ENCODE measurements at regions not wholly inside any gene's neighbourhood (a gene's known extent, or its start where the extent isn't known, plus 50 kb on each side); places are given as distances from the start of the nearest gene placed in this dataset.

DNA sequence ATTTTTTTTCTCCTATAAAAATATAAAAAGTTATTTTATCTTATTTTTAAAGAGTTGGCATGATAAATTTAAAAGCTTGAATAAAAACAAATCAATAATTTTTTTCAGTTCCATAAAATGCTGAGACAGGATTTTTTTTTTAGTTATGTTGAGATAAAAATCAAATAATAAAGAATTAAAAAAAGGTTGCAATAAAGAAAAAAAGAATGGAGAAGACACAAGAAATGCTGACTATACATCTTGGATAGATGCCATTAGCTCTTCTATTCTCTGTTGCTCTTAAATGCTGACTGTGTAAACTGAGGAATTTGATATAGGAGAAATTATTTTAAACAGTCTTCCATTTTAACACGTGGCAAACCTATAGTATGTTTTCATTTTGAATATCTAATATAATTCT lies 2298.5 kb downstream of the MRPL39 start:
- Histone ChIP-seq H3K27me3 (ENCODE audit: low read depth) (no peaks in the 10 kb centered on the region), H3K4me1 (no peaks in the 10 kb centered on the region), H3K36me3 (no peaks in the 10 kb centered on the region), H3K9me3 (no peaks in the 10 kb centered on the region), H3K27ac (no peak overlapping the region), H3K4me3 (no peak overlapping the region)
- no peak for ATAC-seq
- intact Hi-C loops (cut with DNase I), result no loop called here
- no peak for DNase-seq
- TF ChIP-seq, protein P1, sequence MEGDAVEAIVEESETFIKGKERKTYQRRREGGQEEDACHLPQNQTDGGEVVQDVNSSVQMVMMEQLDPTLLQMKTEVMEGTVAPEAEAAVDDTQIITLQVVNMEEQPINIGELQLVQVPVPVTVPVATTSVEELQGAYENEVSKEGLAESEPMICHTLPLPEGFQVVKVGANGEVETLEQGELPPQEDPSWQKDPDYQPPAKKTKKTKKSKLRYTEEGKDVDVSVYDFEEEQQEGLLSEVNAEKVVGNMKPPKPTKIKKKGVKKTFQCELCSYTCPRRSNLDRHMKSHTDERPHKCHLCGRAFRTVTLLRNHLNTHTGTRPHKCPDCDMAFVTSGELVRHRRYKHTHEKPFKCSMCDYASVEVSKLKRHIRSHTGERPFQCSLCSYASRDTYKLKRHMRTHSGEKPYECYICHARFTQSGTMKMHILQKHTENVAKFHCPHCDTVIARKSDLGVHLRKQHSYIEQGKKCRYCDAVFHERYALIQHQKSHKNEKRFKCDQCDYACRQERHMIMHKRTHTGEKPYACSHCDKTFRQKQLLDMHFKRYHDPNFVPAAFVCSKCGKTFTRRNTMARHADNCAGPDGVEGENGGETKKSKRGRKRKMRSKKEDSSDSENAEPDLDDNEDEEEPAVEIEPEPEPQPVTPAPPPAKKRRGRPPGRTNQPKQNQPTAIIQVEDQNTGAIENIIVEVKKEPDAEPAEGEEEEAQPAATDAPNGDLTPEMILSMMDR (IDR thresholded peaks at IDR 0.05), result no peak

- H3K4me1 ChIP-seq, result no peaks in the 10 kb centered on the region
- H3K4me3 ChIP-seq, result no peak overlapping the region
- intact Hi-C loops (cut with DNase I), result no loop called here
- no peak for ATAC-seq
- H3K27me3 ChIP-seq (ENCODE audit: low read depth), result no peaks in the 10 kb centered on the region
- no peaks in the 10 kb centered on the region for H3K36me3 ChIP-seq
- TF ChIP-seq, protein P1 (IDR thresholded peaks at IDR 0.05), result no peak
- no peak overlapping the region for H3K27ac ChIP-seq
- H3K9me3 ChIP-seq, result no peaks in the 10 kb centered on the region
- DNase-seq, result no peak
These were observed 2300.2 kb downstream of the MRPL39 start for GRCh38 chr21:23307065-23307464.

GRCh38 chr21:23292292-23292691 lies 2294.1 kb downstream of the NCAM2 start:
- no peak overlapping the region for H3K27ac ChIP-seq
- H3K9me3 ChIP-seq, result no peaks in the 10 kb centered on the region
- no peaks in the 10 kb centered on the region for H3K27me3 ChIP-seq (ENCODE audit: low read depth)
- no peaks in the 10 kb centered on the region for H3K4me1 ChIP-seq
- no peak for ATAC-seq
- no peak overlapping the region for H3K4me3 ChIP-seq
- TF ChIP-seq, protein P1 (IDR thresholded peaks at IDR 0.05), result no peak
- DNase-seq, result no peak
- no peaks in the 10 kb centered on the region for H3K36me3 ChIP-seq
- intact Hi-C loops (cut with DNase I), result no loop called here

DNA sequence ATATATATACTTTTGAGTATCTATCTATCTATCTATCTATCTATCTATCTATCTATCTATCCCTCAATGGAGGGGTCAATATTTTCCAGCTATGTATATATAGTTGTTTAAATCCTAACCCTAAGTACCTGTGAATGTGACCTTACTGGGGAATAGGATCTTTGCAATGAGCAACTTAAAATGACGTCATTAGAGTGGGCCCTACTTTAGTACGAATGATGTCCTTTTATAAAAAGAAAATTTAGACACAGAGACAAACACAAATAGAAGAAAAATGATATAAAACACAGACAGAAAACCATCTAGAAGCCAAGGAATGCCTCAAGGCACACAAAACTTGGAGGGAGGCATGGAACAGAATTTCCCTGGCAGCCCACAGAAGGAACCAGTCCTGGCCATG lies 2283.7 kb downstream of the NCAM2 start:
- no peaks in the 10 kb centered on the region for H3K36me3 ChIP-seq
- H3K4me1 ChIP-seq, result no peaks in the 10 kb centered on the region
- intact Hi-C loops (cut with DNase I), result no loop called here
- no peak for ATAC-seq
- DNase-seq, result no peak
- H3K27ac ChIP-seq, result no peak overlapping the region
- no peaks in the 10 kb centered on the region for H3K9me3 ChIP-seq
- H3K27me3 ChIP-seq (ENCODE audit: low read depth), result no peaks in the 10 kb centered on the region
- TF ChIP-seq, protein P1 (IDR thresholded peaks at IDR 0.05), result no peak
- no peak overlapping the region for H3K4me3 ChIP-seq

- TF ChIP-seq, protein P1 (IDR thresholded peaks at IDR 0.05), result no peak
- H3K36me3 ChIP-seq, result no peaks in the 10 kb centered on the region
- H3K27ac ChIP-seq, result no peak overlapping the region
- no peak for ATAC-seq
- H3K9me3 ChIP-seq, result no peaks in the 10 kb centered on the region
- H3K4me1 ChIP-seq, result no peaks in the 10 kb centered on the region
- H3K4me3 ChIP-seq, result no peak overlapping the region
- H3K27me3 ChIP-seq (ENCODE audit: low read depth), result no peaks in the 10 kb centered on the region
- intact Hi-C loops (cut with DNase I), result no loop called here
- DNase-seq, result no peak
These were observed 2251.6 kb downstream of the NCAM2 start for GRCh38 chr21:23249760-23250159.

GRCh38 chr21:23247334-23247733 lies 2249.1 kb downstream of the NCAM2 start:
- H3K36me3 ChIP-seq, result no peaks in the 10 kb centered on the region
- ATAC-seq (no peak), DNase-seq (no peak)
- H3K27ac ChIP-seq, result no peak overlapping the region
- H3K4me1 ChIP-seq, result no peaks in the 10 kb centered on the region
- no peak overlapping the region for H3K4me3 ChIP-seq
- TF ChIP-seq, protein P1 (IDR thresholded peaks at IDR 0.05), result no peak
- H3K9me3 ChIP-seq, result no peaks in the 10 kb centered on the region
- intact Hi-C loops (cut with DNase I), result no loop called here
- no peaks in the 10 kb centered on the region for H3K27me3 ChIP-seq (ENCODE audit: low read depth)
